ENCODE measurements at regions not wholly inside any gene's neighbourhood (a gene's known extent, or its start where the extent isn't known, plus 50 kb on each side); places are given as distances from the start of the nearest gene placed in this dataset.

- Histone ChIP-seq H3K27me3 (ENCODE audit: control insufficient read depth, insufficient read depth, low read length, poor library complexity, severe bottlenecking) (no peaks in the 10 kb centered on the region), H3K27ac (ENCODE audit: low read depth, low read length) (no peak overlapping the region), H3K4me3 (ENCODE audit: low read length) (no peak overlapping the region), H3K9ac (ENCODE audit: extremely low read depth, low read length, poor library complexity, severe bottlenecking) (no peak overlapping the region), H3K36me3 (ENCODE audit: control insufficient read depth, insufficient read depth, low read length) (no peaks in the 10 kb centered on the region), H3K4me1 (ENCODE audit: control insufficient read depth, insufficient read depth, low read length) (no peaks in the 10 kb centered on the region), H3K9me3 (ENCODE audit: control insufficient read depth, low read length) (no peaks in the 10 kb centered on the region)
- H3K36me3 Mint-ChIP-seq (ENCODE audit: low read depth): no peaks in the 10 kb centered on the region
- TF ChIP-seq CTCF (conservative IDR thresholded peaks at IDR 0.05): no peak
- no peak for DNase-seq
- WGBS, 2 experiments (ENCODE audit: insufficient coverage in 1 of 2, insufficient read length in 1 of 2): 86 to 88% methylated on average over 1 to 2 of the region's 4 CpGs
- H3K4me3 Mint-ChIP-seq: no peak overlapping the region
- no peak overlapping the region for H3K27ac Mint-ChIP-seq
- no peaks in the 10 kb centered on the region for H3K4me1 Mint-ChIP-seq
- H3K27me3 Mint-ChIP-seq (ENCODE audit: insufficient read depth): no peaks in the 10 kb centered on the region
- H3K9me3 Mint-ChIP-seq: no peaks in the 10 kb centered on the region
Measured at GRCh38 chr18:73384246-73384645, 516.5 kb upstream of the NETO1 start.

DNA sequence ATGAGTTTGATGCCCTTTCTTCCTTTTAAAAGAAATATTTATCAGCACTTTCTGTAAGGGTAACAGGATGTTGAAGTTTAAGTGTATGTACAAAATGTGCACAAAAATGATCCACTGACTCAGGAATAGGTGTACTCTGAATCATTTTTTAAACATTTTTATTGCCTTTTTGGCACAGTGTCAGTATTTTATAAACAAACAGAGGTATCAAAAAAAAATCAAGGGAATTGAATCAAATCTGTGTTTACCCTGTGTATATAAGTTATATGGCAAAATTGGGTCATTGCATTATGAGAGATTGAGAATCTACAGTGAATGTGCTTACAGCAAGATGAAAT is 513.9 kb upstream of the NETO1 start:
- Mint-ChIP-seq H3K36me3 (ENCODE audit: low read depth) (no peaks in the 10 kb centered on the region), H3K9me3 (peaks cover 3% of the 10 kb centered on the region), H3K27ac (no peak overlapping the region), H3K27me3 (ENCODE audit: insufficient read depth) (no peaks in the 10 kb centered on the region), H3K4me1 (no peaks in the 10 kb centered on the region), H3K4me3 (no peak overlapping the region)
- no peaks in the 10 kb centered on the region for H3K27me3 ChIP-seq (ENCODE audit: control insufficient read depth, insufficient read depth, low read length, poor library complexity, severe bottlenecking)
- no peak for TF ChIP-seq CTCF (conservative IDR thresholded peaks at IDR 0.05)
- H3K27ac ChIP-seq (ENCODE audit: low read depth, low read length): no peak overlapping the region
- H3K36me3 ChIP-seq (ENCODE audit: control insufficient read depth, insufficient read depth, low read length): no peaks in the 10 kb centered on the region
- no peaks in the 10 kb centered on the region for H3K9me3 ChIP-seq (ENCODE audit: control insufficient read depth, low read length)
- no peak for DNase-seq
- no peak overlapping the region for H3K9ac ChIP-seq (ENCODE audit: extremely low read depth, low read length, poor library complexity, severe bottlenecking)
- no peak overlapping the region for H3K4me3 ChIP-seq (ENCODE audit: low read length)
- no peaks in the 10 kb centered on the region for H3K4me1 ChIP-seq (ENCODE audit: control insufficient read depth, insufficient read depth, low read length)

GRCh38 chr18:73381016-73381698 is 513.4 kb upstream of the NETO1 start:
- DNase-seq: no peak
- Mint-ChIP-seq H3K36me3 (ENCODE audit: low read depth) (no peaks in the 10 kb centered on the region), H3K9me3 (peaks cover 8% of the 10 kb centered on the region), H3K27me3 (ENCODE audit: insufficient read depth) (no peaks in the 10 kb centered on the region), H3K27ac (no peak overlapping the region), H3K4me1 (no peaks in the 10 kb centered on the region), H3K4me3 (no peak overlapping the region)
- no peaks in the 10 kb centered on the region for H3K4me1 ChIP-seq (ENCODE audit: control insufficient read depth, insufficient read depth, low read length)
- no peak for TF ChIP-seq CTCF (conservative IDR thresholded peaks at IDR 0.05)
- no peak overlapping the region for H3K27ac ChIP-seq (ENCODE audit: low read depth, low read length)
- no peak overlapping the region for H3K9ac ChIP-seq (ENCODE audit: extremely low read depth, low read length, poor library complexity, severe bottlenecking)
- no peaks in the 10 kb centered on the region for H3K9me3 ChIP-seq (ENCODE audit: control insufficient read depth, low read length)
- H3K36me3 ChIP-seq (ENCODE audit: control insufficient read depth, insufficient read depth, low read length): no peaks in the 10 kb centered on the region
- no peak overlapping the region for H3K4me3 ChIP-seq (ENCODE audit: low read length)
- 91% methylated on average over 2 of the region's 2 CpGs; no CpG with 5 or more reads in 1 of the 2 experiments for WGBS, 2 experiments (ENCODE audit: insufficient coverage in 1 of 2, insufficient read length in 1 of 2)
- no peaks in the 10 kb centered on the region for H3K27me3 ChIP-seq (ENCODE audit: control insufficient read depth, insufficient read depth, low read length, poor library complexity, severe bottlenecking)
